Endodermal cell (in vitro differentiated cells): ENCODE measurements at regions not wholly inside any gene's neighbourhood (a gene's known extent, or its start where the extent isn't known, plus 50 kb on each side); places are given as distances from the start of the nearest gene placed in this dataset.

Experiments used
- DNase-seq: peaks from one replicate; pipeline ENCODE4 v3.0.0-alpha.2; 2017
- H3K27ac ChIP-seq: 2 replicates; pipeline ENCODE4 v1.5.1; 2013; ENCODE audit warnings: mild to moderate bottlenecking, low read depth, low read length, moderate library complexity
- H3K27me3 ChIP-seq: 2 replicates; pipeline ENCODE4 v1.6.1; 2013; ENCODE audit warnings: mild to moderate bottlenecking, low read length, moderate library complexity; ENCODE audit not compliant: insufficient read depth, control insufficient read depth, poor library complexity, severe bottlenecking
- H3K36me3 ChIP-seq: 2 replicates; pipeline ENCODE4 v1.7.0; 2013; ENCODE audit warnings: mild to moderate bottlenecking, low read length, moderate library complexity; ENCODE audit not compliant: control insufficient read depth, insufficient read depth
- H3K4me1 ChIP-seq: one replicate; pipeline ENCODE4 v1.7.0; 2013; ENCODE audit warnings: low read length; ENCODE audit not compliant: control insufficient read depth, insufficient read depth
- H3K4me3 ChIP-seq: 2 replicates; pipeline ENCODE4 v1.5.1; 2013; ENCODE audit warnings: mild to moderate bottlenecking, low read length, moderate library complexity
- H3K9ac ChIP-seq: 2 replicates; pipeline ENCODE4 v1.6.1; 2013; ENCODE audit warnings: mild to moderate bottlenecking, low read length, moderate library complexity; ENCODE audit not compliant: poor library complexity, severe bottlenecking; ENCODE audit errors: extremely low read depth
- H3K9me3 ChIP-seq: 2 replicates; pipeline ENCODE4 v1.6.1; 2013; ENCODE audit warnings: mild to moderate bottlenecking, low read length, moderate library complexity; ENCODE audit not compliant: control insufficient read depth
- H3K27ac Mint-ChIP-seq: 2 replicates; pipeline ENCODE4 v1.8.0; 2020; ENCODE audit warnings: mixed read lengths
- H3K27me3 Mint-ChIP-seq: 2 replicates; pipeline ENCODE4 v1.8.0; 2021; ENCODE audit warnings: mild to moderate bottlenecking, mixed read lengths; ENCODE audit not compliant: insufficient read depth
- H3K36me3 Mint-ChIP-seq: 2 replicates; pipeline ENCODE4 v1.8.0; 2020; ENCODE audit warnings: low read depth, mixed read lengths
- H3K4me1 Mint-ChIP-seq: 2 replicates; pipeline ENCODE4 v1.8.0; 2020; ENCODE audit warnings: mixed read lengths
- H3K4me3 Mint-ChIP-seq: 2 replicates; pipeline ENCODE4 v1.8.0; 2020; ENCODE audit warnings: mild to moderate bottlenecking, moderate library complexity, mixed read lengths
- H3K9me3 Mint-ChIP-seq: 2 replicates; pipeline ENCODE4 v1.8.0; 2020; ENCODE audit warnings: mild to moderate bottlenecking, mixed read lengths
- WGBS, 2 experiments: methylation state at CpG; one replicate each; pipeline versions ENCODE4 v1.1.5 to v1.1.7; 2013; ENCODE audit warnings: missing lambda C conversion rate in 2 of 2, mixed read lengths in 1 of 2; ENCODE audit not compliant: insufficient coverage in 1 of 2, insufficient read length in 1 of 2; 5-methylcytosine and 5-hydroxymethylcytosine counted together
- TF ChIP-seq, protein P1 (sequence below): fragments of 200-600 bp; sonication (generic); conservative IDR thresholded peaks from 2 replicates; pipeline ENCODE4 v1.5.0; 2021; ENCODE audit warnings: antibody characterized with exemption, mild to moderate bottlenecking

DNA sequence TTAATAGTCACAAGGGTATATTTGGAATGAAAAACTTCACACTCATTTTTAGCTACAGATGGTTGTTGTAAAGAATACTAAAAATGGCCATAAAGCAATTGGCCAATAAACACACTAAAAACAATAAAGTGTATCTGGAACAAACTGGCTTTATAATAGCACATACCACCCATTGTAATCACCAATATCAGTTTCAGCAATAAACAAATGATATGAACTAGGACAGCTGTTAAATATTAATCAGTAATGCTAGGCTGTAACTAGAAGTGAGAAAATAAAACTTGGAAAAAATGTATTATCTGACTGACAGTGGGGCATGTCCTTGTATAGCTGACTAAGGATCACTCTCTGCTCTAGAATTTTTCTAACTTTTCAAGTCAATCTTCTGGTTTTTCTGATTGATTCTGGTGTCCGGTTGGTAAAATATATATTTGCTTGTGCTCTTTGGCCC, 312.5 kb downstream of the RND3 start:
- Histone ChIP-seq H3K9ac (no peak overlapping the region), H3K4me3 (no peak overlapping the region), H3K4me1 (no peaks in the 10 kb centered on the region), H3K27me3 (no peaks in the 10 kb centered on the region), H3K27ac (no peak overlapping the region), H3K36me3 (no peaks in the 10 kb centered on the region), H3K9me3 (no peaks in the 10 kb centered on the region)
- Mint-ChIP-seq H3K9me3 (peaks cover 8% of the 10 kb centered on the region), H3K4me1 (peaks cover 7% of the 10 kb centered on the region), H3K27ac (no peak overlapping the region), H3K4me3 (no peak overlapping the region), H3K36me3 (no peaks in the 10 kb centered on the region), H3K27me3 (no peaks in the 10 kb centered on the region)
- TF ChIP-seq, protein P1, sequence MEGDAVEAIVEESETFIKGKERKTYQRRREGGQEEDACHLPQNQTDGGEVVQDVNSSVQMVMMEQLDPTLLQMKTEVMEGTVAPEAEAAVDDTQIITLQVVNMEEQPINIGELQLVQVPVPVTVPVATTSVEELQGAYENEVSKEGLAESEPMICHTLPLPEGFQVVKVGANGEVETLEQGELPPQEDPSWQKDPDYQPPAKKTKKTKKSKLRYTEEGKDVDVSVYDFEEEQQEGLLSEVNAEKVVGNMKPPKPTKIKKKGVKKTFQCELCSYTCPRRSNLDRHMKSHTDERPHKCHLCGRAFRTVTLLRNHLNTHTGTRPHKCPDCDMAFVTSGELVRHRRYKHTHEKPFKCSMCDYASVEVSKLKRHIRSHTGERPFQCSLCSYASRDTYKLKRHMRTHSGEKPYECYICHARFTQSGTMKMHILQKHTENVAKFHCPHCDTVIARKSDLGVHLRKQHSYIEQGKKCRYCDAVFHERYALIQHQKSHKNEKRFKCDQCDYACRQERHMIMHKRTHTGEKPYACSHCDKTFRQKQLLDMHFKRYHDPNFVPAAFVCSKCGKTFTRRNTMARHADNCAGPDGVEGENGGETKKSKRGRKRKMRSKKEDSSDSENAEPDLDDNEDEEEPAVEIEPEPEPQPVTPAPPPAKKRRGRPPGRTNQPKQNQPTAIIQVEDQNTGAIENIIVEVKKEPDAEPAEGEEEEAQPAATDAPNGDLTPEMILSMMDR, result no peak
- no CpG with 5 or more reads among the region's 1 CpG for WGBS, 2 experiments
- no peak for DNase-seq

GRCh38 chr2:150174056-150174805, 313.2 kb downstream of the RND3 start:
- Histone ChIP-seq H3K4me1 (no peaks in the 10 kb centered on the region), H3K9ac (no peak overlapping the region), H3K4me3 (no peak overlapping the region), H3K9me3 (no peaks in the 10 kb centered on the region), H3K36me3 (no peaks in the 10 kb centered on the region), H3K27ac (no peak overlapping the region), H3K27me3 (no peaks in the 10 kb centered on the region)
- Mint-ChIP-seq H3K27me3 (no peaks in the 10 kb centered on the region), H3K4me1 (peaks cover 7% of the 10 kb centered on the region), H3K27ac (no peak overlapping the region), H3K36me3 (no peaks in the 10 kb centered on the region), H3K9me3 (peaks cover 9% of the 10 kb centered on the region), H3K4me3 (no peak overlapping the region)
- TF ChIP-seq, protein P1, result no peak
- no peak for DNase-seq
- 98% methylated on average over 2 of the region's 2 CpGs; no CpG with 5 or more reads in 1 of the 2 experiments for WGBS, 2 experiments

DNA sequence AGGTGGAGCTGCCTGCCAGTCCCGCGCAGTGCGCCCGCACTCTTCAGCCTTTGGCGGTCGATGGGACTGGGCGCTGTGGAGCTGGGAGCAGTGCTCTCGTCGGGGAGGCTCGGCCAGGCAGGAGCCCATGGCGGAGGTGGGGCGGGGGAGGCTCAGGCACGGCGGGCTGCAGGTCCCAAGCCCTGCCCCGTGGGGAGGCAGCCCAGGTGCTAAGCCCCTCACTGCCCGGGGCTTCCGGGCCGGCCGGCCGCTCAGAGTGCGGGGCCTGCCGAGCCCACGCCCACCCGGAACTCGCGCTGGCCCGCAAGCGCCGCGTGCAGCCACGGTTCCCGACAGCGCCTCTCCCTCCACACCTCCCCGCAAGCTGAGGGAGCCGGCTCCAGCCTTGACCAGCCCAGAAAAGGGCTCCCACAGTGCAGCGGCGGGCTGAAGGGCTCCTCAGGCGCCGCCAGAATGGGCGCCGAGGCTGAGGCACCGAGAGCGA, 316.4 kb downstream of the RND3 start:
- 91 to 96% methylated on average over 12 to 43 of the region's 43 CpGs for WGBS, 2 experiments
- Histone ChIP-seq H3K27ac (no peak overlapping the region), H3K27me3 (no peaks in the 10 kb centered on the region), H3K4me3 (no peak overlapping the region), H3K4me1 (no peaks in the 10 kb centered on the region), H3K9me3 (no peaks in the 10 kb centered on the region), H3K36me3 (no peaks in the 10 kb centered on the region), H3K9ac (no peak overlapping the region)
- Mint-ChIP-seq H3K9me3 (peaks cover 9% of the 10 kb centered on the region), H3K36me3 (no peaks in the 10 kb centered on the region), H3K27me3 (no peaks in the 10 kb centered on the region), H3K27ac (no peak overlapping the region), H3K4me3 (no peak overlapping the region), H3K4me1 (no peaks in the 10 kb centered on the region)
- TF ChIP-seq, protein P1, result no peak
- no peak for DNase-seq
